Glomerular visceral epithelial cell (primary cell): ENCODE measurements at regions not wholly inside any gene's neighbourhood (a gene's known extent, or its start where the extent isn't known, plus 50 kb on each side); places are given as distances from the start of the nearest gene placed in this dataset.
"Not testable (repeated sequence)": the region's sequence is repeated elsewhere in the genome, so short reads cannot be mapped to it uniquely, and the experiment has no call there.

Experiments used
- DNase-seq: peaks from one replicate; pipeline ENCODE4 v3.0.0-alpha.2; 2016; ENCODE audit errors: extremely low spot score

- no peak for DNase-seq
Measured at GRCh38 chr11:71182791-71183677, 69.3 kb downstream of the SHANK2 start.

DNA sequence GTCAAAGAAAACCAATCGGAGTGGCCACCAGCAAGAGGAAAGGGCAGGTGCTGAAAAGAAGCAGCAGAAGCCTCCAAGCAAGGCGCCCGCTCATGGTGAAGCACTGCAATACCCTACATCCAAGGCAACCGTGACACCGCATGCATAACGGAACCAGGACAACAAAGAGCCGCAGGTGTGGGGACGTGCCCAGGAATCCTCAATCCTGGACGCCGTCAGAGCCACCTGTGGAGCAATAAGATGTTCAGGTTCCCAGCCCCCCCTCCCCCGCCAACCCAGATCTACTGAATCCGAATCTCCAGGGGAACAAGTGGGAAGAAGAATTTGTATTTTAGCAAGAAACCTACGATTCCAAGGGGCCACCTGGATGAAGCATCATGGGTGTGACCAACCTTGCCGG, 70.8 kb downstream of the SHANK2 start:
- DNase-seq: no peak

GRCh38 chr11:71180694-71181470, 71.5 kb downstream of the SHANK2 start:
- DNase-seq: no peak

- DNase-seq: no peak
Measured at GRCh38 chr11:71179877-71180605, 72.3 kb downstream of the SHANK2 start.

DNA sequence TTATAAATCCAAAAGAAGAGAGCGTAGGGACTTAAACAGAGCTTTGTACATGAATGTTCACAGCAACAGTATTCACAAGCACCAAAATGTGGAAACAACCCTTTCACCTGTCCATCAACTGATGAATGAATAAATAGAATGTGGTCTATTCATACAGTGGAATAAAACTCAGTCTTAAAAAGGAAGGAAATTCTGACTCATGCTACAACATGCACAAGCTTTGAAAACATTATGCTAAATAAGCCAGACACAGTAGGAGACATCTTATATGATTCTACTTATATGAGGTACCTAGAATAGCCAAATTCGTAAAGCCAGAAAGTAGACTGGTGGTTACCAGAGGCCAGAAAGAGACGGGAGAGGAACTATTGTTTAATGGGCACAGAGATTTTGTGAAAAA, 74.3 kb downstream of the SHANK2 start:
- no peak for DNase-seq

DNA sequence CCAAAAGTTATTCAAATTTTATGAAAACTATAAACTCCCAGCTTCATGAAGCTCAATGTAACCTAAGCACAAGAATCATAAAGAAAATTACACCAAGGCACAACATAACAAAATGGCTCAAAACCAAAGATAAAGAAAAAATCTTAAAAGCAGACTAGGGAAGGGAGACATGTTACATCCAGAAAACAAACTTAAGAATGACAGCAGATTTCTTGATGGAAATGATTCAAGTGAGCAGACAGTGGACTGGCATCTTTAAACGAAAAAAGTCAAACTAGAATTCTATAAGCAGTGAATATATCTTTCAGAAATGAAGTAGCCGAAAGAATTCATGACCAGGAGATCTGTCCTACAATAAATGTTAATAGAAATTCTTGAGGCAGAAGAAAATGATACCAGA, 75.6 kb downstream of the SHANK2 start:
- no peak for DNase-seq

- no peak for DNase-seq
Measured at GRCh38 chr11:71173709-71174108, 78.7 kb downstream of the SHANK2 start.

DNA sequence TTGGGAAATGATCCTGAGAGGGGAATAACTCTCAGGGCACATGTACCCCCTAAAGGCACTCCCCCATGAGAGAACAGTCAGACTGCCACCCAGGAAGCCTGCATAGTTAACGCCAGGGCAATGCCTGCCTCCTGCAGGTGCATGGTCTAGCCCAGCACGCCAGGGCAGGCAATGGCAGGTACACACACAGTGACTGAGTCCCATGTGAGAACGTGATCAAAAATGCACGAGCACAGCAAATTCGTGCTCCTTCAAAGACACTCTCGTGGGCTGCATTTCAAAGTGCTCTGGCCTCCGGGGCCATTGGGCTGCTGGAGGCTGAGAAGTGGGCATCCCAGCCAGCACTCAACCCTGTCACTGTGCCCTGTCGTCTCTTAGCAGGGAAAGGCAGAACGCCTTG, 79.7 kb downstream of the SHANK2 start:
- no peak for DNase-seq

DNA sequence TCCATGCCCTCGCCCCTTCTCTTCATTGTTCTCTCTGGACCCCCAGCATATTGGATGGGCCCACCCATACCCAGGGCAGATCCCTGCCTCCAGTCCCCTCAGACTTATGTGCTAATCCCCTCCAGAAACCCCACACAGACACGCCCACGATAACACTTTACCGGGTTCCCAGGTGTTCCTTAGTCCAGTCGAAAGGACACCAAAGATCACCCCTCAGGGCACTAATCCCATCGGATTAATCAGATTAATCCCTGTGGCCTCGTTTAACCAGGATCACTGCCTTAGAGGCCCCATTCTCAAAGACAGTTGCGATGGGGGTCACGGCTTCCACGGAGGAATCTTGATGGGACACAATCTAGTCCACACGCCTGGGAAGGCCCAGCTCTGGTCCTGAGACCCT, 80.8 kb downstream of the SHANK2 start:
- DNase-seq: no peak

GRCh38 chr11:71170624-71171423, 81.6 kb downstream of the SHANK2 start:
- no peak for DNase-seq

- DNase-seq: no peak
Measured at GRCh38 chr11:71169313-71169712, 83.1 kb downstream of the SHANK2 start.

DNA sequence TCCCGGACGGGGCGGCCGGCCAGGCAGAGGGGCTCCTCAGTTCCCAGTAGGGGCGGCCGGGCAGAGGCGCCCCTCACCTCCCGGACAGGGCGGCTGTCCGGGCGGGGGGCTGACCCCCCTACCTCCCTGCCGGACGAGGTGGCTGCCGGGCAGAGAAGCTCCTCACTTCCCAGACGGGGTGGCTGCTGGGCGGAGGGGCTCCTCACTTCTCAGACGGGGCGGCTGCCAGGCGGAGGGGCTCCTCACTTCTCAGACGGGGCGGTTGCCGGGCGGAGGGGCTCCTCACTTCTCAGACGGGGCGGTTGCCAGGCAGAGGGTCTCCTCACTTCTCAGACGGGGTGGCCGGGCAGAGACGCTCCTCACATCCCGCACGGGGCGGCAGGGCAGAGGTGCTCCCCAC, 84.6 kb downstream of the SHANK2 start:
- not testable (repeated sequence) for DNase-seq

DNA sequence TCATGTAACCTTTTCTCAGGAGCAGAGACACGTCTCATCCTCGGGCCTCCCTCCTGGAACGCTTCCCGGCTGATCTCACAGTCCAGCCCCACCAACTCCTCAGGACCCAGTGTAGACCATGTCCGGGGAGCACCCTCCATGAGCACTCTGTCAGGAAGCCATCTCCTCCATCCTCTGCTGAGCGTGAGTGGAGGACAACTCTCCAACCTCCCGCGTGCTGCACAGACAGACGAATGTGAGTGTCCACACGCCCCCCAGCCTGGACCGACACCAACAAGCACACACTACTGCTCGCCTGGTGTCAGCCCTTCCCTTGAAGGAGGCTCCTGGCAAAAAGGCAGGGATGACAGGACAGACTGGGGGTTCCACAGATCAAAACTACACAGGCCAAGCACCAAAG, 86.6 kb downstream of the SHANK2 start:
- DNase-seq: no peak

DNA sequence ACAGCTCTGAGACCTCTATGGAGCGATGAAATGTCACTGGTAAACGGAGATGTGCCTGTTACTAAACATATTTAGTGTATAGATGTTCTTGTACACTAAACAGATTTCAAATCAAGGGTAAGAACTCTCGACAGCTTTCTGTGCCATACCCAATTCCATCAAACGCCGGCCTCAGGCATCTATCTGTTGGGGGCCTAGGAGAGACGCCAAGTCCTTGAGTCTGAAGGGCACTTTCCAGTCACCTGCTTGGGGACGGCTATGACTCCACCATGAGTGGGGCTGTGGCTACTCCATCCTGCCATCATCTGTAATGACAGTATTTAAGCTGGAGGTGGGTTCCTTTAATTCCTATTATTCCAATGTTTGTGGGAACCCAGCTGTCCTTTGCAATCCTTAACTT, 87.8 kb downstream of the SHANK2 start:
- DNase-seq: no peak

GRCh38 chr11:71164186-71164585, 88.2 kb downstream of the SHANK2 start:
- no peak for DNase-seq

- DNase-seq: no peak
Measured at GRCh38 chr11:71163371-71163770, 89.0 kb downstream of the SHANK2 start.

DNA sequence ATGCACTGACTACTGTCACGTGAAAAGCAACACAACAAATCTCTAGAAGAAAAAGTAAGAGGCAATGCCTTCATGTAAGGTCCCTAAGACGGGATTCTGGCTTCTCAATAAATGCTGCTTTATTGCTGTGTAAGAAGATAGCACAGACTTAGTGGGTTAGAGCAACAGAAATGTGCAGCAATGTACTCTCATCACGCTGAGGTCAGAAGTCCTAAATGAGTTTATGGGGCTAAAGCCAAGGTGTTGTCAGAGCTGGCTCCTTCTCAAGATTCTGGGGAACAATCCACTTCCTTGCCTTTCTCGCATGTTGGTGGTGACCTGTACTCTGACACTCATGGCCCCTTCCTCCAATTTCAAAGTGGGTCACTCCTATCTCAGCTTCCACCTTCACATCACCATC, 93.4 kb downstream of the SHANK2 start:
- DNase-seq: no peak

DNA sequence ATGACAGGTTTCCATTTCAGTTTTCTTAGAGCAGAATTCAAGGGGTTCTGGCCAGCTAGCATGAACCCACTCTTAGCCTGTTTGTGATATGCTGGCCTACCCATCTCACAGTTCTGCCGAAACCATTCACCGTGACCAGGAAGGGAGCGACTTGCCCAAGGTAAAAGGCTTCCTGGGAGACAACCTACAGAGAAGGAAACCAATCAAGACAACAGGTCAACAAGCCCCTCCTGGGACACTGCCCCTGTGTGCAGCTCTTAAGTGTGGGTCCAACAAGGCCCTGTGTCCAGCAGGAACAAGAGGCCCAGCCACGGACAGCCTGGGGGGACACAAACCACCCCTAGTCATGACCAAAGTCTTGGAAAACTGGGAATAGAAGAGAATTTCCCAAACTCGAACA, 94.7 kb downstream of the SHANK2 start:
- not testable (repeated sequence) for DNase-seq

DNA sequence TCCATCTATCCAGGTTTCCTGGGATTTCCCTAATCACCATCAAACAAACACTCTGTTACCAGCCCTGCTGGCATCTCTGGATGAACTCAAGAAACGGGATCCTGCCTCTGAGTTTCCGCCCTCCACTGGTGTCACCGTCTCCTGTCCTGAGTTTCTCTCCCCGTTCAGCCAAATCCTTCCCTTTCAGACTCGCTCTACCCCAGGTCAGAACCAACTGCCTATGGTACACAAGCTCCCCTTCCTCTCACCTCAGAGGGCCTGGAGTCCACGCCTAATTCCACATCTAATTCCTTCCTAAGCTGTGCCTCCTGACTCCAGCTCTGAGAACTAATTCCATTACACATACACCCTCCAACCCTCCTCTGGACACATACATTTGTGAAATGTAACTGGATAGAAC, 96.1 kb downstream of the SHANK2 start:
- no peak for DNase-seq

DNA sequence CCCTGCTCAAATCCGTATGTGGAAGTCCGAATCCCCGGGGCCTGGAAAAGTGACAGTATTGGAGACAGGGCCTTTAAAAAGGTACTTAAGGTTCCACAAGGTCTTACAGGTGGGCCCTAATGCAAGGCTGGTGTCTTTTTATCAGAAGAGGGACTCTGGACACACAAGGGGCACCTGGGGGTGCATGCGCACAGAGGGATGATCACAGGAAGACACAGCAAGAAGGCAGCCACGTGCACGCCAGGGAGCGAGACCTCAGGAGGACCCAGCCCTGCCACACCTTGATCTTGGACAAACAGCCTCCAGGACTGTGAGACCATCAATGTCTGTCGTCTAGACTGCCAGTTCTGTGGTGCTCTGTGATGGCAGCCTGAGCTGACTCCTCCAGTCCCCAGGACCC, 96.5 kb downstream of the SHANK2 start:
- no peak for DNase-seq

DNA sequence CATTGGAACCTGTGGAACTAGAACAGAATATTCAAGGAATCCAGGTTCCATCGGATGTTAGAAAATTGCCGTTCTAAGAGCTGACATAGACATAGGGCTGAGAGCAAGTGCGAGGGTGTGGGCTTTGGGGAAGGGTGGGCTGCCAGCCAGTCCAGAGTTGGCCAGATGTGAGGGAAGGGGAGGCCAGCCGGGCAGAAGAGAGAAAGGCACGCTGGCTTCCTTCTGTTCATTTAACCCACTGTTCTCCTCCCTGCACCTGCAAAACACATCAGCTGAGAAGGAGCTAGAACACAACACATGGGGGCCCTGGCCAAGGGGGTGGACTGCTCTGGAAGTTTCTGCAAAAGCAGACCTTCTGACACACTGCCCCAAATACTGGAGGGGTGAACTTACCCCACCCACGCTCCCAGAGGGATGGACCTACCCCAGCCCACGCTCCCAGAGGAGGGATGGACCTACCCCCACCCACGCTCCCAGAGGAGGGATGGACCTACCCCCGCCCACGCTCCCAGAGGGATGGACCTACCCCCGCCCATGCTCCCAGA, 98.0 kb downstream of the SHANK2 start:
- DNase-seq: no peak
